Midbrain (tissue), 1 donor: ENCODE measurements at regions not wholly inside any gene's neighbourhood (a gene's known extent, or its start where the extent isn't known, plus 50 kb on each side); places are given as distances from the start of the nearest gene placed in this dataset.
A peak's percentile ranks its signal among the peaks of the same experiment; 100 is the strongest.
"Not testable (repeated sequence)": the region's sequence is repeated elsewhere in the genome, so short reads cannot be mapped to it uniquely, and the experiment has no call there.

Experiments
- DNase-seq: peaks from one replicate; lab custom pipeline; 2025; lab: John Stamatoyannopoulos, UW

DNA sequence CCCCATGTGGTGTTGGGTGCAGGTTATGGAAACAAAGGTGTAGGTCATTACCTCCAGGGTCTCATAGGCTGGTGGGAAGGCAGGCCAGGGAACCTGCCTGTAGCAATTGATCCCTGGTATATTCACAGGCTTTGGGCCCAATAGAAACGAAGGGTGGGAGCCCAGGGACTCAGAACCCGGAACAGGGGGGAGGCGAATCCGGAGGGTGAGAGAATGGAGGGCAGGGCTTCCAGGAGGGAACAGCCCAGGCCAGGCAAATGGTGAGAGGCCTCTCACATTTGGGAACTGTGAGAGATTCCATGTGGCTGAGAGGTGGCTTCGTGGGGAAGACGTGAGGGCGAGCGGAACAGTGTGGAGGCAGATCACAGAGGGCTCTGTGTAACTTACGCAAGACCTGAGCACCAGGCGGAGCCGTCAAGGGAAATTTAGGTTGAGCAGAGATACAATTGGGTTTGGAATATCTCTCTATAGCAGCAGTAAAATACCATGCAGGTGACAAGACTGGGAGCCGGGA, 267.1 kb downstream of the ERMARD start:
- no peak for DNase-seq

DNA sequence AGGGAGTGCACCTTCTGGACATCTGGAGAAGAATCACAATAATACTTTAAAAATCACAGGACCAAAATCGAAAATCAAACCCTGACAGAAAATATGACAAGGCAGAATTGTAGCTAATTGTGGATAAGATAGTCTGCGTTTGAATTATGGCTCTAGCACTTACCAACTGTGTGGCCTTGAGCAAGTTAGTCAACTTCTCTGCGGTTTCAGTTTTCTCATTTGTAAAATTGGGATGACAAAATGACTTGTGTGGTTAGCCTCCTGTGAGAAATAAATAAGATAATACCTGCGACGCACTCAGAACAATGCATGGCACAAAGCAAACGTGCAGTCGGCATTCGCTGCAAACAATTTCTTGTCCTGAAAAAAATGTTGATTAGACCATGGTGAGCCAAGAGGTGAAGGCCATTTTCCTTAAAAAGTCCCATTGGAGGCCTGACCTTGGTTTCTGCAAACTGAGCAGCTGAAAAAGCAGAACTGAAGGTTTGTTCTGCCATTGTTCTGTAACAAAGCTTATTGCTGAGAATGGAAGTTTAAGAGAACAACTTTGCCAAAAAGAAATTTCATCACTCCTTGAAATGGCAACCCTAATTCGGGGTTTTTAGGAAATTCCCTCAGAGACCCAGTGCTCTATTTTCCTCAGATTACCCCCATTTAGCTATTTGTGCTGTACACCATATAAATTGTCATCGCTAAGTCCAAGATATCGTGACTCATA, 266.3 kb downstream of the ERMARD start:
- no peak for DNase-seq

DNA sequence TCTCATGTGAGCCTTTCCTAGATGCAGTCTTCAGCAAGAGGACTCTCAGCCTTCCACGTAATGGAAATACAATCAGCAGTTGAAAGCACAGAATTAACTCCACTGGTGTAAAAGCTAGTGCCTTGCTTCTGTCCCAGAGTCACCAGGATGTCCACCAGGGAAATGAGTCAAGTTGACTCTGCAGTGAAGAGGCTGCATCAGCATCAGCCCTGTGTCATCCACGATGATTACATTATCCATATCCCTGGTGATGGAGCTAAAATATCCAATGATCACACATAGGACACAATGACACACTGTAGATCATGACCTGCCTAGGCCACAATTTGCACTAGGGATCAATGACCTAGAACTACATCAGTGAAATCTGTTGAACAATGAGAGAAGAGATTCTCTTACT, 262.4 kb downstream of the ERMARD start:
- no peak for DNase-seq

DNA sequence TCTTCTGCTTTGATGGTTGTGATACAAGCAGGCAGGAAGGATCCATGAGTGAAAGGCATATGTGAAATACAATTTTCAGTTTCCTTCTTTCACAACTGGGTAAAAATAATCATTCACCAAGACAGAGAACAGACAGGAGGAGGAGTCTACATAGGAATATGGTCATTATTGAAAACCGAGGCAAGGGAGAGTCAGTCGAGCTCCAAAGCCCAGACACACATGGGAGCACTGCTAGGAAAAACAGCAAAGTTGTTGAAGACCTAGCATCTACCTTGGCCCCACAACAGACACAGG, 260.6 kb downstream of the ERMARD start:
- DNase-seq = no peak

DNA sequence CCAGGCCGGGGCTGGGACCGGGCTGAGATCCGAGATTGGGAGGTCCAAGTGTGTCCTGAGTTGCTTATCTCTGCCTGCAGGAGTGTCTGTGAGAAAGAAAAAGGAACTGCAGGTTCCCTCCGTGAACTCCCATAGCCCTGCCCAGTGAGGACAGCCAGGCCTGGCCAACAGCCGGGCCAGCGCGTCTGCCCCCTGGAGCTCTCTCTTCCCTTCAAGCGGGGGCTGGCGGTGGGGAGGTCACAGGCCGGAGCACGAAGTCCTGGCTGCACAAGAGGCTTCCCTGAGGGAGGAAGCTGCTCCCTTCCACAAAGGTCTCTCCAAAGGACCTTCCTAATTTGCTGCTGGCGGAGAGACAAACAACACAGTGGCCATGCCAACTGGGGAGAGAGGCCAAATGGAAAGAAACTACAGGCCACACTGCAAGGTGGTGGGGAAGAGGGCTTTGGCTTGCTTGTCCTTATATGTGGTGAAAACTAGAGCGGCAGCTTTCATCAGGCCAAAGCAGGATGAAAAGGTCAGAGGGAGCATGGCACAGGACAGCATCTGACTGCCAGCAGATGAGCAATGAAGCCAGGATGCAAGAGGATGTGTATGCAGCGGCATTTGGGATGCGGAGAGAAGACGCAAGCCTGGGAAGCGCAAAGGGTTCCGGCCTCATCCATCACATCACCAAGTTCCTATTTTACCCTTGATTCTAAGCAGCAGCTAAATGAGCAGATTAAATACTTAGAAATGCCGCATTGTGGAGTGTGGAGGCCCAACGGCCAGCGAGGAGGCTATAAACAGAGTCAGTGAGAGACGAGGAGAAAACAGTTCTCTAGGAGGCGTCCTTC, 260.0 kb downstream of the ERMARD start:
- peak; percentile 36 for DNase-seq

DNA sequence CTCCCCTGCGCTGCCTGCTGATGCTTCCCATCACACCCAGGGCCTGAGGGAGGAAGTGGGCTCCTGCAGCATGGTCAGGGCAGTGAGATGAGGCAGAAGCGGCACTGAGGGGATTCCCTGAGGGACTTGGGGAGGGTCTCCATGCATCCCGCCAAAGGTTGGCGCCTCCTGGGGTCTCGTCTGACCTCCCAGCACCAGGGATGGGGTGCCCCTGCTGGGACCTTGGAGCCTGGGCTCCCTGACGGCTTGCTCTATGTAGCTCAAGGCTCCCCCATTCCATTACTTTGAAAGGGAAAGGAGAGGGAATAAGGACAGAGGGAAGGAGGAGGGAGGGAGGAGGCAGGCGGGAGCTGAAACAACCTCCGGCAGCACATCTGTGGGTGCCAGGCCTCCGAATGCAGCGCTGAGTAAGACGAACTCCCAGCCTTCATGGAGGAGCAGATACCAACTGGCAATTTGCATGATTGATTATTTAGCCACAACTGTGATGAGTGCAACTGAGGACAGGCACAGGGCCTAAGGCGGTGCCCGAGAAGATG, 259.3 kb downstream of the ERMARD start:
- no peak for DNase-seq

DNA sequence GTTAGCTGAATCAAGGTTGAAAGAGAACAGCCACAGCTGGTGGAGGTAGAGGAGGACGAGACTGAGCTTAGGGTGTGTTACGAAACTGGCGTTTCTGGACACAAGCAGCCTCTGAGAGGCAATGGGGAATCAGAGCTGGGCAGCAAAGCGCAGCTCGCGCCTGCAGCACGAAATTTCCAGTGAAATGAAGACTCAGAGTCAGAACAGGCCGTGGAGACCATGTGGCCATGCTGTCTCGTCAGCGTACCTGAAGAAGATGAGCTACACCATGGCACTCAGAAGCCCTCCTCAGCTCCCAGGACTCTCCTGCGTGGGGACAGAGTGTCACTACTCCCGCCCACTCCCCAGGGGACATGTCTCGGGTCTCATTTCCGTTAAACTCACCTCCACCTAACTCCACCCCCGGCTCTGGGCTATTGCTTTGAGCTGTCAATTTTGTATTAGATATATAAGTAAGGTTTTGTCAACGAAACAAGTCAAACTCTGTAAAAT, 256.9 kb downstream of the ERMARD start:
- no peak for DNase-seq

DNA sequence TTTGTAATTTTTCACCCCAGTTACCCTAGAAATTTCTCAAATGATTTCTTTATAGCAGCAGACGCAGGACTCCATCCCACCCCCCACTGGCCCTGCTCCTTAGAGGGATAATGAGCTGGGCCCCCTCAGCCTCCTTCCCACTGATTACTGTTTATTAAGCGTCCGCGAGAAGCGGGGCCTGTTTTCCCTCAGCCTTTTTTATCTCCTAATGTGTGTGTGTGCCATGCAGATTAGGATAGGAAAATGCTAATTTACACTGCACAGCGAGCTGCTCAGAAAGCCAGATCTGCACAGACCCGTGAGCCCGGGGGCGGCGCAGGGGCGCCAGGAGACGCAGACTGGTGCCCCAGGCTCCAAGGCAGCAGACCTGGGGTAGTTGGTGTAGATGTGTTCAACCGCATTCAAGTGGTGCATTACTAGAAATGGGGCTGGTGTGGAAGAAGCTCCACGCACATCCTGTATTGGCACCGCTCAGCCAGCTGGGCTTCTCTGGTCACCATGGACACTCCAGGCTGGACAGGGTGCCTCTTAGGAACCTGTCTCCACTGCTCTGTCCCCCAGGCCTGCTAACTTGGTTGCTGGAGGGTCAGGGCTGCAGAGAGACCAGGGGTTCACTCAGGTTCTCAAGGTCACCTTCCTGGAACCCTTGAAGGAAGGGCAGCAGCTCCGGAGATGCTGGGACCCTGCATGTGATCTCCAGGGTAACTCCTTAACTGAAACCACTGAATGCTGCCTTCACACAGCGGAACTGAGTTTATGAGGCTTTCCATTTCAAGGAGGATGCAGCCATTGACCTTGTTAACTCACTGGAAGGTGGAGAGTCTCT, 256.3 kb downstream of the ERMARD start:
- no peak for DNase-seq

DNA sequence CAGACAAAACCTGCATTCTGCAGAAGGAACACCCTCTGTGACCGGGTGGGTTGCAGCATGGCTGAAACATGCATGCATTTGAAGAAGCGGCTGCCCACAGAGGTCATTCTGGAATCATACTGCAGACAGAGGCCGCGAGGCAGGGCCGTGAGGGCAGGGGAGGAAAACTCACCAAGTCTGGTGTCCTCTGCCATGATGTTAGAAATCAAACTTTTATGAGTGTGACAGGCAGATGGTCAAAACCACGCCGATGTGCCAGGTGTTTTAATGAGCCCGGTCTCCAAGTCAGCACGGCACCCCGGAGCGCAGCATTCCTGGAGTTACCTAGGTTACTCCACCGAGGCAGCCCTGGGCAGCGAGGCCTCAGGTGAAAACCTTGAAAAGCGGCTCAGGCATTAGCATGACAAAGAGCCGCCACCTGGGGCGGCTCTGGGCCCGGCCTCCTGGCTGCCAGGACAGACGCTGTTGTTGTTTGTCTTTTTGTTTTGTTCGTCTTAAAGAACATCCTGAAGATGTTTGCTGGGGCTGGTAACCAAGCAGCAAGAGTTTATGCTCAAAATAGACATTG, 255.6 kb downstream of the ERMARD start:
- DNase-seq = no peak

DNA sequence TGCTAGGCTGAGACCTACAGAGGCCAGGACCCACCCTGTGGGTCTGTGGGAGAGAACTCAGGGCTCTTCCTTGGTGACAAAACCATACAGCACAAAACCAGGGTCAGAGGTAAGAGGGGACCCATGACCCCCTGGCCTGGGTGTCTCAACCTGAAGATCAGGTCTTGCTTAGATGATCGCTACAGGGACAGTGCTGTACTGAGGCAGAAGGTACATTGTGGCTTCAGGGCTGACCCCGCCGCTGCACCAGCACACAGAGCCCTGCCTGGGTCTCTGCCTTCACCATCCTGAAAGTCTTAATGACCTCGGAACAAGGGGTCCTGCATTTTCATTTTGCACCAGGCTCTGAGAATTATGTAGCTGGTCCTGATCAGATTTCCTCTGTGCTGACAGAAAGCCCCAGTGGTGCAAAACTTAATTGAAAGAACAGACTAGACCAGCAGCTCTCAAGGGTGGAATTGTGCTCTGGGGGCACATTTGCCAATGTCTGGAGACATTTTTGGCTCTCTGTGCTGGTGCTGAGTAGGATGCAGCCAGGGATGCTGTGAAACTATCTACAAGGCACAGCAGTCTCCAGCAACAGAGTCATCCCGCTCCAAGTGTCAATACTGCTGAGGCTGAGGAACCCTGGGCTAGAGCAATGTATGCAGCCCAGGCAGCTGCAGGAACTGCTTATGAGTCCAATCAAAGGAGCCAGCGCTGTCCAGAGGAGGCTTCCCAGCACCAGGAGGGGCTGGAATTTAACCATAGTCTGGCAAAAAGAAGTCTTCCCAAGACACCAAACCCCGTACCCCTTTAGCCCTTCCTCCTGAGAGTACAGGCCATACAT, 254.9 kb downstream of the ERMARD start:
- no peak for DNase-seq

DNA sequence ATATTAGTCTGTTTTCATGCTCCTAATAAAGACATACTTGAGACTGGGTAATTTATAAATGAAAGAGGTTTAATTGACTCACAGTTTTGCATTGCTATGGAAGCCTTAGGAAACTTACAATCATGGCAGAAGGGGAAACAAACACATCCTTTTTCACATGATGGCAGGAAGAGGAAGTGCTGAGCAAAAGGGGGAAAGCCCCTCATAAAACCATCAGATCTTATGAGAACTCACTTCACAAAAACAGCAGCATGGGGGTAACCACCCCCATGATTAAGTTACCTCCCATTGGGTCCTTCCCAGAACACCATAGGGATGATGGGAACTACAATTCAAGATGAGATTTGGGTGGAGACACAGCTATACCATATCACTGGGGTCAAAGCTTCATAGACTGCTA, 254.2 kb downstream of the ERMARD start:
- no peak for DNase-seq

DNA sequence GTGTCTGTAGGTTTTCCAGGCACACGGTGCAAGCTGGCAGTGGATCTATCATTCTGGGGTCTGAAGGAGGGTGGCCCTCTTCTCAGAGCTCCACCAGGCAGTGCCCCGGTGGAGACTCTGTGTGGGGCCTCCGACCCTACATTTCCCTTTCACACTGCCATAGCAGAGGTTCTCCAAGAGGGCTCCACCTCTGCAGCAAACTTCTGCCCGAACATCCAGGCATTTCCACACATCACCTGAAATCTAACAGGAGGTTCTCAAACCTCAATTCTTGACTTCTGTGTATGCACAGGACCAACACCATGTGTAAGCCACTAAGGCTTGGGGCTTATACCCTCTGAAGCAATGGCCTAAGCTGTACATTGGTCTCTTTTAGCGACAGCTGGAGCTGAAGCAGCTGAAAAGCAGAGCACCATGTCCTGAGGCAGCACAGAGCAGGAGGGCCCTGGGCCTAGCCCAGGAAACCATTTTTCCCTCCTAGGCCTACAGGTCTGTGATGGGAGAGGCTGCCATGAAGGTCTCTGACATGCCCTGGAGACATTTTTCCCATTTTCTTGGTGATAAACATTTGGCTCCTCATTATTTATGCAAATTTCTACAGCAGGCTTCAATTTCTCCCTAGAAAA, 253.3 kb downstream of the ERMARD start:
- DNase-seq = no peak

DNA sequence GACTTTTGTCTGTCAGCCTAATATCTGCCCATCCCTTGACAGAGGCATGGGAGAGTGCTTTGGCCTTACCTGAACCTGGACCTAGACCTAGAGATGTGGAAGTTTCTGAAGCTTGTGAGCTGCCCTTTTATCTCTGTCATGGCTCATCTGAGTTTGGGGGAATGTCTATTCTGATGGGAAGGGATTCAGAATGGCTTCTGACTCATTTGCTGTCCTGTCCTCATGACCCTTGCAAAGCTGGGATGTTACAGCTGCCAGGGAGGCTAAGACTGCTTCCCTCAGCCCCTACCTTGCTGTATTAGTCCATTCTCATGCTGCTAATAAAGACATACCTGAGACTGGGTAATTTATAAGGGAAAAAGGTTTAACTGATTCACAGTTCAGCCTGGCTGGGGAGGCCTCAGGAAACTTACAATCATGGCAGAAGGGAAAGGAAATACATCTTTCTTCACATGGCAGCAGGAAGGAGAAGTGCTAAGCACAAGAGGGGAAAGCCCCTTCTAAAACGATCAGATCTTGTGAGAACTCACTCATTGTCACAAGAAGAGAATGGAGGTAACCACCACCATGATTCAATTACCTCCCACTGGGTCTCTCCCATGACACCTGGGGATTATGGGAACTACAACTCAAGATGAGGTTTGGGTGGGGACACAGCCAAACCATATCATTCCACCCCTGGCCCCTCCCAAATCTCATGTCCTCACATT, 252.2 kb downstream of the ERMARD start:
- DNase-seq = no peak

DNA sequence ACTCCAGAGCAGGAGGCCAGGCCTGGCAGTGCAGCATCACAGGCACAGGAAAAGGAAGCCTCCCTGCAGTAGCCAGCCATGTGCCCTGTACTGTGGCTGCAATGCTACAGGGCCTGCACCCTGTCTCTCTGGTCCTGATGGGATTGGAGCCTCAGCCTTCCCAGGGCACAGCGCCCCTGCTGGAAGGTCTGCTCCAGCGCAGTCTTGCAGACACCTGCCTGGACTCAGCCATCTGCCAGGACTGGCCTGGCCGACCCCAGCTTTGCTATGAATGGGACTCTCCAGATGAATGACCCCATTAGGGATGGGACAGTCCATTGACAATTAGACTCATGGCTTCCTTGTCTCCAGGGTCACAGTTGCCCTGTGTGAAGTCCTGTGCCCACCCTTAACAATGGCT, 251.6 kb downstream of the ERMARD start:
- no peak for DNase-seq

DNA sequence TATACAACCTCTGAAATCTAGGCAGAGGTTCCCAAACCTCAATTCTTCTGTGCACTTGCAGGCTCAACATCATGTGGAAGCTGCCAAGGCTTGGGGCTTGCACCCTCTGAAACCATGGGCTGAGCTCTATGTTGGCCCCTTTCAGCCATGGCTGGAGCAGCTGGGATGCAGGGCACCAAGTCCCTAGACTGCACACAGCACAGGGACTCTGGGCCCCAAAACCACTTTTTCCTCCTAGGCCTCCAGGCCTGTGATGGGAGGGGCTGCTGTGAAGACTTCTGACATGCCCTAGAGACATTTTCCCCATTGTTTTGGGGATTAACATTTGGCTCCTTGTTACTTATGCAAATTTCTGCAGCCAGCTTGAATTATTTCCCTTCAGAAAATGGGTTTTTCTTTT, 250.4 kb downstream of the ERMARD start:
- DNase-seq = not testable (repeated sequence)

DNA sequence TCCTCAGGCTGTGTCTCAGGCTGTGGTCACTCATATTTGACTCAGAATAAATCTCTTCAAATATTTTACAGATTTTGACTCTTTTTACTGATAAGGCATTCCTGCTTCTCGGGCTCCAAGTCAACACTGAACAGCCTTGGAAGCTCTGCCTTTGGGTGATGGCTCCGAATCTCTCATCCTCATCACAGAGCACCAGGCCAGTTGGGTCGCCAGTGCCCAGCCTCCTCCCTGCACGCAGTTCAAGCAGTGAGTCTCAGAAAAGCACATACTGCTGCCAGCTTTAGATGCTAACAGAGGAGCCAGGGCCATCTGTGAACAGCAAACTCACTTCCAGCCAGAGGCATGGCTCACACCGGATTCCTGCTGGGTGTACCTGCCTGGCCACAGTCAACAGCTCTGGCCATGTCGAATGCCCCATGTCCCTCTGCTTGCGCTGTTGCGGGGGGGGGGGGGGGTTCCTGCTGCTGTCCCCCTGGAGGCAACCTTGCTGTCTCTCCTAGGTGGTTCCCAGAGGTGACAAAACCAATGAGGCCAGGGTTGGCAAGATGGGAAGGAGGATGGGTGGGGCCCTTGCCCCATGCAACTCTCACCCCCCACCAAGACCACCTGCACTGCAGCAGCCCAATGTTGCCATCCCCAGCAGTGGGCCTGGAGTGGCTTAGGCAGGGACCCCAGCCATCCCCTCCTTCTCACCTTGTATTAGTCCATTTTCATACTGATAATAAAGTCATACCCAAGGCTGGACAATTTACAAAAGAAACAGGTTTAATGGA, 248.8 kb downstream of the ERMARD start:
- no peak for DNase-seq

DNA sequence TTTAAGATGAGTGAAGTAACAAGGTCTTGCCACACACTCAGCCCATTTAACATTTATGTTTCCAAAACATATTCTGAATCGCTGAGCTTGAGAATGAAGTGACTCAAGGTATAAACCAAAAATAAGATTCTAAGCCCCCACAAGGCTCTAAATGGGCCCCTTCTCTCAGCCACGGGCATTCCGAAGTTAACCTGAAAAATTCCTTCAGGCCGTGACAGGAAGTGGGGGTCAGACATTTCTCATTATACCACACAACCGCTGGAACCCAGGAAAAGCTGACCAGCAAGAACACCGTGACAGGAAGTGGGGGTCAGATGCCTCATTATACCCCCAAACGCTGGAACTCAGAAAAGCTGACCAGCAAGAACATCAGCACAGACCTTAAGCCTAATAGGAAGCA, 247.9 kb downstream of the ERMARD start:
- no peak for DNase-seq

DNA sequence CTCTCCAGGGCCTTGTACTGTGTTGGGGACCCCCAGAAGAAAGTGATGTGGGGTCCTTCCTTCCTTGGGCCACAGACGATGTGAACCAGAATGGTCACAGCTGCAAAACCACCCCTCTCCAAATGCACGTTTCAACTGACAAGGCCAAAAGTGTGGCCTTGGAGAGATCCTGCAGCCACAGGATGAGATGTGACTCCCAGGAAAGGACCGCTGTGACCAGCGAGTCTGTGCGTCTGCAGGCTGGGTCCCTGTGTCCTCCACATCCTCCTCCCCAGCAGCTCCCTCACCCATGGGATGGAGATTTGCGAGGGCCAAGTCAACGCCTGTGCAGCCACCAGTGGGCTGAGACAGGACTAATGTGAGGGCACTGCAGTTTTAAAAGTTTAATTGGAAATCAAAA, 247.0 kb downstream of the ERMARD start:
- no peak for DNase-seq

DNA sequence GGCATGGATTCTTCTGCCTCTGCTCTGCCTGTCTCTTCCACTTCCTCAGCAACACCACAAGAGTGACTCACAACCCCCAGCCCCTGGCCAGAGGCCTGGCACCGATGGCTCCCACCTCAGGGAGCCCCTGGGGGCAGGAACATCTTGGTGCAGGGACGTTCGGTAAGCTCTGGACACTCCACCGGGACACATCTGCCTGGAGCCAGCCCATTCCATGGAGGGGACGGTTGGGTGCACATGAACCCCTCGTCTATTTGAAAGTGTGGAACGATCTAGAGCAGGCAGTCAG, 246.5 kb downstream of the ERMARD start:
- DNase-seq = no peak
